ENCODE measurements at regions not wholly inside any gene's neighbourhood (a gene's known extent, or its start where the extent isn't known, plus 50 kb on each side); places are given as distances from the start of the nearest gene placed in this dataset.
"Not testable (repeated sequence)": the region's sequence is repeated elsewhere in the genome, so short reads cannot be mapped to it uniquely, and the experiment has no call there.

- no peak for DNase-seq (ENCODE audit: low spot score)
Measured at GRCh38 chr9:15032860-15033259, 122.6 kb upstream of the FREM1 start.

DNA sequence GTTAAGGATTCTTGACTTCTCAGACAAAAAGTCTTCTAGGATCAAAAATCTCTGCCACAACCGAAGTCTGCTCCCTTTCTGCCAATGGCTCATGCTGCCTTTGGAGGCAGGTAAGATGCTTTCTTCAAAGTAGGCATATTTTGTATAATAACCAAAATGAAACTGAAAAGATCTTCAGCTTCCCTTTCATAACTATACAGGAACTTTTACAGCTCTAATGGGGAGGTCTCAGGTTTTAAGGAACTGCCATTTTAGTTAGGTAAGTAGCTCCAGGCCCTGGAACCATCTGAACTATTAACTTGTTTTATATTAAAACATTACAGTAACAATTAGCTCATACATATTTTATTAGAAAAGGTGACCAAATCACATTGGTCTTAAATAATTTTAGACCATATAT is 110.9 kb upstream of the FREM1 start:
- DNase-seq (ENCODE audit: low spot score), result no peak

DNA sequence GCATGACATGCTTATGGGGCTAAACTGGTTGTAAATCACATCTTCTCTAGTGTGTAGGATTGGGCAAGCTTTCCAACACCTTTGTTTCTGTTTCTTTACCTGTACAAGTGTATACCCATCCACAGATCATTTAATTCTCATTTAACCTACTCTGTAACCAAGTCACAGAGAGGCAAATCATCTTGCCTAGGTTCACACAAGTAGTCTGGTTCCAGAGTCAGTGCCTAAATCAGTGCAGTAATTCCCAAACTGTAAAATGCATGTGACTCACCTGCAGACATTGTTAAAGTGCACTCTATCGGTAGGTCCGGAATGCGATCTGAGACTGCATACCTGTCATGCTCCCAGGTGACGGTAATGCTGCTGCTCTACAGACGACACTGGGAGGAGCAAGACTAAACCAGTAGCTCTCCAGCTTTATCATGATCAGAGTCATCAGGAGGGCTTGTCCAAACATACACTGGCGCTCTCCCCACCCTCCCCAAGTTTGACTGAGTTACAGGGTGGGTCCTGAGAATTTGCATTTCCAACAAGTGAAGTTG is 107.9 kb upstream of the FREM1 start:
- DNase-seq (ENCODE audit: low spot score), result no peak

GRCh38 chr9:15010581-15010980 is 100.4 kb upstream of the FREM1 start:
- DNase-seq (ENCODE audit: low spot score), result no peak

DNA sequence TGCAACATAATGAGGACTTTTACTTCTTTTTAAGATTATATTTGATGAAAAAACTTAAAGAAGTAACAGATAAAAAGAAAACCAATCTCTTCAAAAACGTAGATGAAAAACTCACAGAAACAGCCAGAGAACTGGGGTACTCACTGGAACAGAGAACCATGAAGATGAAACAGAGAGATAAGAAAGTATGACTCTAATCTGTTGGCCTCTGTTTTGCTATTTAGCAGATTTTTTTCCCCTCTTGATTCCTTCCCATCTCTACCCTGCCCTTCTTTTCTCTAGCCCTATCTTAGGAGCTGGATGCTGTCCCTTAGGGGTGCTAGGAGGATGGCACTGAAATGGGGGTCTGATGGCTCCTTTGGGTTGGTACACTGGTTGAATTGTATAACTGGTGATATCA is 97.5 kb upstream of the FREM1 start:
- DNase-seq (ENCODE audit: low spot score), result no peak

GRCh38 chr9:14994738-14995137 is 84.5 kb upstream of the FREM1 start:
- DNase-seq (ENCODE audit: low spot score), result no peak

DNA sequence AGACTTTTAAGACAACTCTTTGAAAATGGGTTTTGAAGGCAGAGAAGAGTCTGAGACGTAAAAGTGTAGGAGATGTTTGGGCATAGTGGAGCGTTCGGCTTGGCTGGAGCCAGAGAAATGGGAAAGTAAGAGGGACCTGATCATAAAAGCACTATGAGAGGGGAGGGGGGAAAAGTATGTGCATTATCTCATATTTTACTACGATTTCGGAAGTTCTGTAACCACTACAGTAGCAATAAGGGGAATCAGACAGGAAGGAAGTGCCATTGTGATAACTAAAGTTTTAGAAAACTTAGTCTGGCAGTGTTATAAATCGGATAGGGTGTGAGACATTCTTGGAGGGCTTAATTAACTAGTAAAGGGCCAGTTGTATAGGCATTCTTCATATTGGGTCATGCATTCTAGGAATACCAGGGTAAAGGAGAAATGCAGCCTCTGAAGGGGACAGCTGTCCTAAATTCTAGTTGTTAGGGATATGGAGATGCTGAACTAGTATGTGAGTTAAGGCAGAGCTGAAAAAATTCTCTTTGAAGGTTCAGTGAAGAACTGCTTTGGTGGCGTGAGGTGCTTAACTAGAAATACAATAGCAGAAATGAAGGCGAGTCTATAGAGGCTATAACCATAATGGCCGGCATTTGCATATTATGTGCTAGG is 83.8 kb upstream of the FREM1 start:
- DNase-seq (ENCODE audit: low spot score), result no peak

- peak; percentile 53 for DNase-seq (ENCODE audit: low spot score)
Measured at GRCh38 chr9:14993061-14993800, 83.0 kb upstream of the FREM1 start.

DNA sequence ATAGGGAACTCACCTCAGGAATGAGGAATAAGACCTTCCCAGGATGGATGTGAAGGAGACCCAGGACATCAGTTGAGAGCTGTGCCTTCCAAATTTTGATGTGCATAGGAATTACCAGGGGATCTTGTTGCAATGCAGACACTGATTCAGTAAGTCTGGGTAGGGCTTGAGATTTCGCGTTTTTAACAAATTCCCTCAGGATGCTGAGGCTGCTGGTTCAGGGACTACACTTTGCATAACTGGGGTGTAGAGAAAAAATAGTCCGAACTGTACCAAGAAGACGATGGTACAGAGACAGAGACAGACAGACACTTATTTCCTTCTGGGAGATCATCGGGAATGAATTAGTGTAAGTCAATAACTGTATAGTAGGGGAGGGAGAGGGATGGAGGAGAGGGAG is 82.3 kb upstream of the FREM1 start:
- no peak for DNase-seq (ENCODE audit: low spot score)

- DNase-seq (ENCODE audit: low spot score), result no peak
Measured at GRCh38 chr9:14992081-14992480, 81.9 kb upstream of the FREM1 start.

- DNase-seq (ENCODE audit: low spot score), result not testable (repeated sequence)
Measured at GRCh38 chr9:14990647-14991046, 80.4 kb upstream of the FREM1 start.

- no peak for DNase-seq (ENCODE audit: low spot score)
Measured at GRCh38 chr9:14989811-14990210, 79.6 kb upstream of the FREM1 start.

DNA sequence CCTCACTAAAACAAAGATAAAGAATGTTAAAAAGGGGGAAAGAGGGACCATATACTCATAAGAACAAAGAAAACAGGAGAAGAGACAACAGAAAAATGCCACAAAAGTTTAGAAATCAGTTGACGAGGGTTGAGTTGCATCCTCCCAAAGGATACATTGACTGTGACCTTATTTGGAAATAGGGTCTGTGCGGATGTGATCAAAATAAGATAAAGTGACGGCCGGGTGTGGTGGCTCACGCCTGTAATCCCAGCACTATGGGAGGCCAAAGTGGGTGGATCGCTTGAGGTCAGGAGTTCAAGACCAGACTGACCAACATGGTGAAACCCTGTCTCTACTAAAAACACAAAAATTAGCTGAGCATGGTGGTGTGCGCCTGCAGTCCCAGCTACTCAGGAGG is 79.1 kb upstream of the FREM1 start:
- not testable (repeated sequence) for DNase-seq (ENCODE audit: low spot score)

DNA sequence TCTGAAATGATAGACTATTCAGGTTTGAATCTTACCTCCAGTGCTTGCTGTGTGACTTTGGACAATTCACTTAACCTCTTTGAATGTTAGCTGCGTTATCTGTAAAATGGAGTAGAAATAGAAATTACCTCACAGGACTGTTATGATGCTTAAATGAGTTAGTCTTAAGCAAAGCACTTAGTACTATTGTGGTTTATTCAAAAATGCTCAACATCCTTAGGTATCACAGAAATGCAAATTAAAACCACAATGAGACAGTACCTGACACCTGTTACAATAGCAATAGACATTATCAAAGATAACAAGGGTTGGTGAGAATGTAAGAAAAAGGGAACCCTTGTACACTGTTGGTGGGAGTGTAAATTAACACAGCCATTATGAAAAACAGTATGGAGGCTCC is 77.6 kb upstream of the FREM1 start:
- DNase-seq (ENCODE audit: low spot score), result no peak

- DNase-seq (ENCODE audit: low spot score), result no peak
Measured at GRCh38 chr9:14985419-14985818, 75.2 kb upstream of the FREM1 start.

GRCh38 chr9:14983599-14983998 is 73.4 kb upstream of the FREM1 start:
- no peak for DNase-seq (ENCODE audit: low spot score)

DNA sequence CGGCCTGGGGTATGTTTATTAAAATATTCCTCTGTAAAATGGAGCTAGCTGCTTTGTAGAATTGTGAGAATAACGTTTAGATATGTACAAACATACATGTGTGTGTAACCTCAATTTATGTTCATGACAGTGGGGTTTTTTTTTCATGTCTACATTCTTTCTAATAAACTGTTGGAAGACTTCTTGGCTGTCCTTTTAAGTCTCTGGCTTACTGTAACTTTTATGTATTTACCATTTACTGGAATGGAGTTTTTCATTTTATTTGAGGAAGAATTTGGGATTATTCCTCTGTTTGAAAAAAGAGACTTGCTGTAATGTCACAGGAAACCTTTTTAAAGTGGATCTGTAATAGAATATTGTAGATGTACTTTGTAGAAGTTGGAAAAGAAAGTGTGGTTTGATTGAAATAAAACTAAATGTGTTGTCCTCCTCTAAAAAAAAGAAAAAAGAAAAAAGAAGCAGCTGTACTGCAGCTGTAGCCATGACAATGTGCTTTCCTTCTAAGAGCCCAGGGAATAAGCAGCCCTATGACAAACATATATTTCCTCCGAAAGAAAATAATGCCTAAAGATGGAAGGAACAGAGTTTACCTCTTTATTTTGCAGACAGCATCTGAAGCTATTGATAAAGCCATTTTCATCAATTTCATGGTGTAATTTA is 71.2 kb upstream of the FREM1 start:
- no peak for DNase-seq (ENCODE audit: low spot score)

GRCh38 chr9:14978022-14979000 is 68.1 kb upstream of the FREM1 start:
- no peak for DNase-seq (ENCODE audit: low spot score)

DNA sequence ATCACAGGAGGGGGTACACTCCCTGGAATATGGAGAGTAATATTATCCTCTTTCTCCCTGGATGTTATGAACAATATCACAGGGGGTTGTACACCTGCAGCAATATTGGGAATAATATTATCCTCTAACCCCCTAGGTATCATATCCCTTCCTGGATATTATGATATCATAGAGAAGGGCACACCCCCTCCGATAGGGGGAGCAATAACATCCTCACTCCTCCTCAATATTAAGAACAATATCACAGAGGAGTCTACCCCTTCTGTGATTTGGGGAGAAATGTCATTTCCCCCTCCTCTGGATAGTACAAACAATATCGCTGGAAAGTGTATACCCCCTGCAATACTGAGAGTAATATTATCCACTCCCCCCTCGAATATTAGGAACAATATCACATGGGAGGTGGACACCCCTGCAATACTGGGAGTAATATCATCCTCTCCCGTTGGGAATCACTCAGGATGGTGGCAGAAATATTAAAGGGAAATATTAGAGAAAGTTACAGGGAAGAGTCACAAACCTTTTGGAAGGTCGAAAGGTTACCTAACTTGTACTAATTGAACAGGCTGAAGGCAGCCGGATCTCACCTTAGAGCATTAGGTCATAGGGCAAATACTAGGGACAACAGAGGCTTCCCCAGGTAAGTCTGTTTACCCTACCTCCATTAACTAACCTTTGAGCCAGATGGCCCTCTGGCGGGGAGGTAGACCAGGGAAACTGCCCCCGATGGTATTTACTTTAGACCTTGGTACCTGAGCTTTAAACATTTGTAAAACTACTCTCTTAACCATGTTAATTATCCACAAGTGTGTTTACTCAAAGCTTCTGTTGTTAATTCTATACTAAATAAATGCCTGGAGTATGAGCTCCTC is 57.5 kb upstream of the FREM1 start:
- no peak for DNase-seq (ENCODE audit: low spot score)

GRCh38 chr9:14962193-14962882 is 52.1 kb upstream of the FREM1 start:
- DNase-seq (ENCODE audit: low spot score), result no peak

Measured in hepatic stellate cell (primary cell).